ENCODE measurements at regions not wholly inside any gene's neighbourhood (a gene's known extent, or its start where the extent isn't known, plus 50 kb on each side); places are given as distances from the start of the nearest gene placed in this dataset.

- TF ChIP-seq GABPA (IDR thresholded peaks at IDR 0.05; ENCODE audit: low read depth) = no peak
- no peak for TF ChIP-seq CTCF (IDR thresholded peaks at IDR 0.05; ENCODE audit: insufficient read depth, low read length)
- TF ChIP-seq POLR2AphosphoS5 (IDR thresholded peaks at IDR 0.05; ENCODE audit: low read depth) = no peak
- no peak for TF ChIP-seq REST (IDR thresholded peaks at IDR 0.05; ENCODE audit: insufficient replicate concordance, low read depth)
Observed at GRCh38 chr10:118926903-118927302, 102.6 kb upstream of the NANOS1 start.
